AG04450 (cell line): ENCODE measurements at regions not wholly inside any gene's neighbourhood (a gene's known extent, or its start where the extent isn't known, plus 50 kb on each side); places are given as distances from the start of the nearest gene placed in this dataset.

Experiments
- CTCF ChIA-PET: fragments of 300-600, 350-600 bp; formaldehyde crosslinking; extraction: SDS; loops from one replicate; lab custom pipeline; 2022; ENCODE audit warnings: antibody characterized with exemption, inconsistent platforms; lab: Charles Lee
- POLR2A ChIA-PET: fragments of 350-600 bp; formaldehyde crosslinking; extraction: SDS; loops from one replicate; lab custom pipeline; 2021; ENCODE audit warnings: antibody characterized with exemption, inconsistent platforms; lab: Yijun Ruan, JAX
- DNase-seq: peaks from one replicate; pipeline ENCODE4 v3.0.0-alpha.2; 2011; ENCODE audit warnings: low read depth, low spot score
- H3K27ac ChIP-seq: one replicate; pipeline ENCODE4 v1.5.1; 2012; ENCODE audit warnings: low read depth, low read length, control low read depth
- H3K27me3 ChIP-seq: one replicate; pipeline ENCODE4 v1.6.0; 2012; ENCODE audit warnings: low read length; ENCODE audit not compliant: control insufficient read depth, insufficient read depth
- H3K4me3 ChIP-seq: 2 replicates; pipeline ENCODE4 v1.5.1; 2011; ENCODE audit warnings: mild to moderate bottlenecking, low read depth, low read length, control low read depth
- H3K9me3 ChIP-seq: 2 replicates; pipeline ENCODE4 v1.5.1; 2012; ENCODE audit warnings: low read length; ENCODE audit not compliant: control insufficient read depth, insufficient read depth
- CTCF ChIP-seq: IDR thresholded peaks from 2 replicates; pipeline ENCODE4 v1.5.1; 2011; ENCODE audit warnings: low read depth, low read length, control low read depth, inconsistent platforms

DNA sequence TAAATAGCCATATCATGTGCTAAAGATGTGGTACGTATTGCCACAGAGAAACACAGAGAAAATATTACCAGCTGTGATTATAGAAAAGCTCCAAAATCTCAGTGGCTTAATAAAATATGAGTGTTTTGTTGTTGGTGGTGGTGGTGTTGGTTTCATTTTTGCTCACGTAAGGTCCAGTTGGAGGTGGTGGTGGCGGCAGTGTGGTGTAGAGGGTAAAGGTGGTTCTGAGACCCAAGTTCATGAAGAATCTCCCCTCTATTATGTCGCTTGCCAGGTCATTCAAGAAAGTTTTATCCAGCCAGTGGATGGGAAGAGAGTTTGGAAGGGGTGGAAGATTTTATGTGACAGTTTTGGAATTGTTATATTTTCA is 217.6 kb upstream of the SAMSN1 start:
- Histone ChIP-seq H3K27ac (no peak overlapping the region), H3K9me3 (no peaks in the 10 kb centered on the region), H3K27me3 (no peaks in the 10 kb centered on the region), H3K4me3 (no peak overlapping the region)
- no peak for TF ChIP-seq CTCF
- DNase-seq, result no peak
- ChIA-PET POLR2A (no interaction called here), CTCF (no interaction called here)

GRCh38 chr21:14762734-14763694 is 216.9 kb upstream of the SAMSN1 start:
- no peak for DNase-seq
- CTCF ChIA-PET, result no interaction called here
- POLR2A ChIA-PET, result no interaction called here
- no peak overlapping the region for H3K27ac ChIP-seq
- no peak overlapping the region for H3K4me3 ChIP-seq
- no peak for TF ChIP-seq CTCF
- H3K9me3 ChIP-seq, result no peaks in the 10 kb centered on the region; the same call in 1 of the 2 replicates
- H3K27me3 ChIP-seq, result no peaks in the 10 kb centered on the region

- Histone ChIP-seq H3K27me3 (no peaks in the 10 kb centered on the region), H3K4me3 (no peak overlapping the region), H3K9me3 (no peaks in the 10 kb centered on the region; the same call in 1 of the 2 replicates), H3K27ac (no peak overlapping the region)
- DNase-seq, result no peak
- ChIA-PET CTCF (no interaction called here), POLR2A (no interaction called here)
- TF ChIP-seq CTCF, result no peak
These were observed 216.2 kb upstream of the SAMSN1 start for GRCh38 chr21:14762327-14762726.

DNA sequence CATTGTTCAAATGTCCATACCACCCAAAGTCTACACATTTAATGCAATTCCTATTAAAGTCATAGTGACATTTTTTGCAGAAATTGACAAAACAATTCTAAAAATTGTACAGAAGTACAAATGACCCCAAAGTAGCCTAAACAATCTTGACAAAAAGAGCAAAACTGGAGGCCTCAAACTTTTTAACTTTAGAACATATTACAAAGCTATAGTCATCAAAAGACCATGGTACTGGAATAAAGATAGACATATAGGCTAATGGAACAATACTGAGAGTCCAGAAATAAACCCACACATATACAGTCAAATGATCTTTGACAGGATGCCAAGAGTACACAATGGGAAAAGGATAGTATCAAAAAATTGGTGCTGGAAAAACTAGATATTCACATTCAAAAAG is 213.2 kb upstream of the SAMSN1 start:
- ChIA-PET CTCF (no interaction called here), POLR2A (no interaction called here)
- DNase-seq, result no peak
- Histone ChIP-seq H3K4me3 (no peak overlapping the region), H3K27me3 (no peaks in the 10 kb centered on the region), H3K9me3 (no peaks in the 10 kb centered on the region; the same call in 1 of the 2 replicates), H3K27ac (no peak overlapping the region)
- no peak for TF ChIP-seq CTCF

- no peaks in the 10 kb centered on the region; the same call in 1 of the 2 replicates for H3K9me3 ChIP-seq
- DNase-seq, result no peak
- POLR2A ChIA-PET, result no interaction called here
- H3K4me3 ChIP-seq, result no peak overlapping the region
- CTCF ChIA-PET, result no interaction called here
- no peak for TF ChIP-seq CTCF
- H3K27ac ChIP-seq, result no peak overlapping the region
- H3K27me3 ChIP-seq, result no peaks in the 10 kb centered on the region
These were observed 212.7 kb upstream of the SAMSN1 start for GRCh38 chr21:14758849-14759248.
